DMS53 treated with DMSO at 0.1 percent for 48 hours (cell line): ENCODE measurements at regions not wholly inside any gene's neighbourhood (a gene's known extent, or its start where the extent isn't known, plus 50 kb on each side); places are given as distances from the start of the nearest gene placed in this dataset.

Experiments used
- DNase-seq: peaks from one replicate; lab custom pipeline; 2025; ENCODE audit not compliant: unreplicated experiment; lab: John Stamatoyannopoulos, UW

DNA sequence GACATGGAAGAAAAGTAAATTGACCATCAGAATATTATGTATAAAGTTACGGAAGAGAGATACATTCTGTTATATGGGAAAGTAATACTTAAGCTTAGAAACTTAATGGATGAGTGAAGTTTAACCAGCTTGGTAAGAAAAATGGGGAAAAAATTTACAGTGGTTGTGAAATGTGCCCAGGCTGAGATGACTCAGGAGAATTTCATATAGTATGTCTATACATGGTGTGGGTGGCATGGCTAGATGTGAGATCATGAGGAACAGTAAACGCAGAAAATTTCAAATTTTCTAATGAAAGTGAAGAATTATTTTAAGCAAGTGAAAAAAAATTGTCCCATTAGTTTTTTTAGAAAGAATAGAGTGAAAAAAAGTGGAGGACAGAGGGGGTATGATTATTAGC, 552.5 kb upstream of the SORCS1 start:
- DNase-seq = no peak

DNA sequence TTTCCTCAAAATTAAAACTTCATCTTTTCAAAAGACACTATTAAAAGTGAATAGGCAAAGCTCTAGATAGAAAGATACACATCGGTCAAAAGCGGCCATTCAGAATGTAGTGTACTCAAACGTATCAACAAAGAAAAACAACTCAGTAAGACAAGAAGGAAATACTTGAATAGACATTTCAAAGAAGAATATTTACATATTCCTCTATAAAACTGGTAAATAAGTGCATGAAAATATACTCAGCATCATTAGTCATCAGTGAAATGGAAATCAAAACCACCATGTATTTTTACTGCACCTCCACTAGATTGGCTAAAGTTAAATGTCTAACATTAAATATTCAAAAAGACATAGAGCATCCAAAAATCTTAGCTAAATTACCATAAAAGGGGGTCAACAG, 551.1 kb upstream of the SORCS1 start:
- no peak for DNase-seq

DNA sequence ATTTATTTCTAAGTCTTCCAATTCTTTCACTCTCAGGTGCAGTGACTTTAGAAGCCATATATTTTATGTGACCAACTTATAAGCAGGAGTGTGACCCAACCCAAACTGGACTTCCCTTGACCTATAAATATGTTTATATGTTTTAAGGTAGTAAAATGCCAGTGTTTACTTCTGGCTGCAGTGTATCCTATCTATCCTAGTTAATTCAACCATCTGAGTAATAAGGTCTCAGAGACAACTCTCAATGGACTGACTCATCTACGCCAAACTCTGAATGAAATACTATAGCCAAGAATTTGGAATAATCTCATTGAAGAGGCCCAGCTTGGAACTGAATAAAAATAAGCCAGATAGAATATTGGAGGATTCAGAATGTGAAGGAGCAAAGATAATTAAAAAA, 544.5 kb upstream of the SORCS1 start:
- no peak for DNase-seq

DNA sequence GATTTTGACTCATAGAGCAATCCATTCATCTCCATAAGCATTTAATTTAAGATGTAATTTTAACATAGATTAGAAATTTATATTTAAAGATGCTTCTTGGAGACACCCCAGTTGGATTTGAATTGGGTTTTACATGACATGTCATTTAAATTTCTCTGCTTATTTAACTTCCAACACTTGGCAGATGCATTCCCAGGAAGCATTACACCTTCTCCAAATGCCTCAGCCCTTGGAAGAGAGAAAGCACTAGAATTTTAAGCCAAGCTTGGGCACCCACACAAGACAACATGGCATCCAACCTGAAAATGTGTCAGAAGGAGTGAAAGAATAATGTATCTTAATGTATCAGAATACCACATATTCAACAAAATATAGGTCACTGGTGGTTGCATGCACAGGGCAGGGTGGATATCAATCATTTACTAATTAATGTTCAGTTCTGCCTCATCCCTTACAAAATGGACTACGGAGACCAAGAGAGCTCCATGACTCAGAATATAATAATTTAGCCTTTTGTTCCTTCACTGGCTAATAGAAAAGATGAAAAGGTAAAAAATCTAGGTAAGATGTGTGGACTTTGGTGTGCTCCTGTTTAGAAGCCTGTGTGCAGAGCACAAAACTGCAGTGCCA, 541.7 kb upstream of the SORCS1 start:
- DNase-seq = no peak

DNA sequence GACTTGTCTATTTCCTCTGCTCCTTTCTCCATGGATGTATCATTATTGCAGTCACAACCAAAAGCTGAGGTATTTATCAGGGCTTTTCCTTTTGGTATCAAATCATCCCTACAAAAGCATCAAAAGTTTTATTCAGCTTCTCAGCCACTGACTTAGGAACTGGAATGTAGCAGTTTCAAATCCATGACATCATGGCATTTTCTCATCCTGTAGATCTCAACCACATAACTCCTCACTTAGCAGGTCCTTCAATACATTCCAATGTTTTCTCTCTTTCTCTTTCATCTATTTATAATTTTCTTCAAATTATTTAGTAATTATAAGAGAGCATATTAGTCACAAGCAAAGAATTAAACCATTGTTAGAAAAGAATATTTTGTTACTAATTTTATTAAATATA, 537.4 kb upstream of the SORCS1 start:
- DNase-seq = no peak

DNA sequence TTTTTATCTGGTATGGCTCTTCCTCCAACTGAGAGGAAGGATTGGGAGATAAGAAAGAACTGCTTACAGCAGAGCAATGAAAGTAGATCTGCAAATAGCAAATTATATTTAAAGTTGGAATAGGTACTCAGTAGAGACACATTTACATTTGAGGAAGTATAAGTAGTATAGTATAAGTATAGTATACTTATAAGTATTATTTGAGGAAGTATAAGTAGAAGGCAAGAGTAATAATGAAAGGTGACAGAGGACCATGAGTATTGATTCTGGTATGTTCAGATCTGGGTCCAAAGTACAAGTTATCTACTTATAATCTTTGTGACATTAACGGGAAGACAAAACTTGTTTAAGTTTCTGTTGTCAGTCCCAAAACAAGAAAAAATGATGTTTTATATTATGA, 527.6 kb upstream of the SORCS1 start:
- DNase-seq = no peak

DNA sequence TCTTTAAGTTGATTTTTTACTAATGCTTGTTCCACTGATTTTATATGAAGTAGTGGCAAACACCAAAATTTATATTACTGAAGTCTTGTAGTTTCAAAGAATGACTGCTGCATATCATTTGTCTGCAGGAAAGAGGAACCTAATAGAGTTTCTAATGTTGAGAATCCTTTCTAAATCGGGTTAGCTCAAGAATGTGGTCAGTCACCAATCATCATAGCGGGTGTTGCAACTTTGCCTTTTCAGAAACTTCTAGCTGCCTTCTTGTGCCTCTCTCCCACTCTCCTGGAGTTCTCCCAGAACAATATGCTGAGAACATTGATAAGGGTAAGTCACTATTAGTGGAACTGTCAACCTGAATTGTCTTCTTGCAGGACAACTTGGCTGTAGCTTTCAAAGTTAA, 524.8 kb upstream of the SORCS1 start:
- no peak for DNase-seq

DNA sequence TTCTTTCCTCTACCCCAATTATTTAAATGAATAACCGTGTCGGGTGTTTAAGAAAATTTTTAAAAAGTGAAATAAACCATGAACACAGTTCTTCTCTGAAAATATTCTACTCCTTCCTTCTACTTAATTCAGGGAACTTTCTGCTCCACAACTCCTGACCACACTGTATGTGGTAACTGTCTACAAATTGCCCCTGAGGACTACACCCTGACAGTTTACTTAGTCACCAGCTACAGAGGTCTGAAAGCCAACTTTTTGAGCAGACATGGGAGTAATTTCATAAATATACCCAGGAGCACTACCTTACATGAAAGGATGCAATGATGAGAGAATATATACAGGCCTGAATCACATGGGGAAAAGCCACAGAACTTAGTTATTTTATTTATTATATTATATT, 523.2 kb upstream of the SORCS1 start:
- DNase-seq = no peak

DNA sequence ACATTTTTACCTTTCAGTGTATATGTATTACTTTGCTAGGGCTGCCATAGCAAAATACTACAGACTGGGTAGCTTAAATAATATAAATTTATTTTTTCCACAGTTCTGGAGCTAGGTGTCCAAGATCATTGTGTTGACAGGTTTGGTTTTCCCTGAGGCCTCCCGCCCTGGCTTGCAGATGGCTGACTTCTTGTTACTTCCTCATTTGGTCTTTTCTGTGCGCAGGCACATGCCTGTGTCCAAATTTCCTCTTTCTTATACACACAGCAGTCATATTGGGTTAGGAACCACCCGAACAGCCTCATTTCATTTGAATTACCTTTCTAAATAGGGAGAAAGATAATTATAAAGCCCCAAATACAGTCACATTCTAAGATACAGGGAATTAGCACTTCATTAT, 521.6 kb upstream of the SORCS1 start:
- DNase-seq = no peak

DNA sequence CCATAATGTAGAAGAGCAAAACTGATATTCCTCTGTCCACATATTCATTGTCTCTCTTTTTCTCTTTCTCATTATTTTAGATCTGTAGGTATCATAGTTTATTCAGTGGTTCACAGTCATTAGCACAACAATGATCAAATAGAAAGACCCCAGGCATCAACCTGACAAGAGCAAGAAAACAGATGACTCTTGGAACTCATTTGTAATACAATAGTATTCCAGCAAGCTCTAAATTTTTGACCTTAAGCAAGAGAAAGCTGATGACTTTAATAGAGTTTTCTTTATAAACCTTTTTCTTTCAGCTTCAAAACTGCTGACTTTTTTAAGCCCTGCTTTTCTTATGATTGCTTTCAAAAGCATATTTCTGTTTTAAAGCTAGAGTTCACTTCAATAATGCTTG, 507.5 kb upstream of the SORCS1 start:
- DNase-seq = no peak

DNA sequence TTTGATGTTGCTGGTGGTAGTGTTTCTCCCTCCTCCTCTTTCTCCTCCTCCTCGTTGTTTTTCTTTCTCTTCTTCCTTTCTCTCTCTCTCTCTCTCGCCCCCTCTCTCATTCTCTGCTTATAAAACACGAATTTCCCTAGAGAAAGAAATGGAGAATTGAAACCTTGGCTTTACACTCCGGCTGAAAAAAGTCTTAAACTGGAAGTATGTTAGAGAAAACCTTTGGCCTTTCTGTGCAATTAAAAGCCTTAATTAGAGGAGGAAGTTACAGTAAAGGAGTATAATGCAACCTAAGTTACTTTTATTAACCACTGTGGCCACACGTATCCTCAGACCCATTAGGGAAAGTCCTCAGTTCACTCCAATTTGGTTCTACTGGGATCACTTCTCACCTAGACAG, 501.7 kb upstream of the SORCS1 start:
- DNase-seq = no peak

DNA sequence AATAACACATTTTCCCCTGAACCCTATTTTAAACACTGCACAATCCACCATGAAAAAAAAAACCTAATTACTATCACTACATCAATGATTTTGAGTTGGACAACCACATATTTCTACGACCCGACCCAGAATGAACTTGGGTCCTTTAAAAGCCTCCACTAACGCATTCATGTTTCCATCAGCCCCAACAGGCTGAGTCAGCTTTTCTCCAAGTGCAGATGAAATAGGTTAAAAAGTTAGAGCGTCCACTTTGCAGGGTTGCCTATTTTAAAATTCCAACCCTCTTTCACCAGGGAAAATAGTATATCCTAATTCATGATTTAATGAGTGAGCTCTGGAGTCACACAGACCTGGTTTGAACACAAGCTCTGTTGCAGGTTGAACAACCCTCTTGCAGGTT, 501.0 kb upstream of the SORCS1 start:
- no peak for DNase-seq

DNA sequence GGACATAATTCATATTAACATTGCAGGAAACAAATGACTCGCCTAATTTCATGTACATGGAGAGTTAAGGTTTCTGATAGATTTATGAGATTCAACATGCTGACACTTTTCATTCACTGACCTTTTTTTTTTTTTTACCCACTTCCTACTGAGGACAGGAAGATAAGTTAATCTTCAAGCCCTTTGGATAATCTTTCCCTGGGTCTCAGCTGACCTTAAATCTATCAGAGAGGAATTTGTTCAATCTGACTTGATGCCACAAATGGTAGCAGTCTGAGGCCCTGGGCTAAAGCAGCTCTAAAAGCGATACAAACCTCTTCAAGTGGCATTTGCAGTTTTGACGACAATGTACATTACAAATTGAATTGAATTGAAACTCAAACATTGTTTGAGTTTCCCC, 493.3 kb upstream of the SORCS1 start:
- DNase-seq = no peak

DNA sequence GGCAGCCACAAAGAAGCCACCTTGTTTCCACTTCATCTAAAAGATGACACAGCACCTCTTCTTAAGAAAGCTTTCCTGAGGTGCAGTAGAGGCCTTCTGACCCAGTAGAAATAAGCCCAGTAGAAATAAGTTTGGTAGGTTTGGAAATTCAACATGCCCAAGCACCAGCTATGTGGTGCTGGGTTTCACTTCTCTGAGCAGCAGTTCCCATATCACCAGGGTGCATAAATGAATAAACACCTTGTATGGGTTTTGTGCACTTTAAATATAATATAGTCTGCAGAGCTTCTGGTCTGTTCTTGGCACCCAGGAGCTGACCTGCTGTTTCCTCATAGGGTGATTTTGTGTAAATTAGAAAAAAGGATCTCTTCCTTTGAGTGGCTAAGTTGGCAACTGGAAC, 492.4 kb upstream of the SORCS1 start:
- no peak for DNase-seq

DNA sequence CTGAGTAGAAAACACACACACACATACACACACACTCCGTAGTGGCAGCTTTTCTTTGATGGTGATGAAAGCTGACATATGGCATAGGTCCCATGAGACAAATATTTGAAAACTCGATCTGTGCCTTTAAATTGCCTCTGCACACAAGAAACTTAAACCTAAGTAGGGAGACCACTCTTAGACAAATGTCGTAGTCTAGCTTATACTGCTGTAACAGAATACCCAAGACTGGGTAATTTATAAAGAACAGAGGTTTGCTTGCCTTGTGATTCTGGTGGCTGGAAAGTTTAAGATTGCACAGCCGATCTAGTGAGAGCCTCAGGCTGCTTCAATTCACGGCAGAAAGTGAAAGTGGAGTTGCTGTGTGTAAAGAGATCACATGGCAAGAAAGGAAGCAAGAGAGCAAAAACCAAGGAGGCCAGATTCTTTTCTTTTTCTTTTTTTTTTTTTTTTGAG, 489.4 kb upstream of the SORCS1 start:
- DNase-seq = no peak

DNA sequence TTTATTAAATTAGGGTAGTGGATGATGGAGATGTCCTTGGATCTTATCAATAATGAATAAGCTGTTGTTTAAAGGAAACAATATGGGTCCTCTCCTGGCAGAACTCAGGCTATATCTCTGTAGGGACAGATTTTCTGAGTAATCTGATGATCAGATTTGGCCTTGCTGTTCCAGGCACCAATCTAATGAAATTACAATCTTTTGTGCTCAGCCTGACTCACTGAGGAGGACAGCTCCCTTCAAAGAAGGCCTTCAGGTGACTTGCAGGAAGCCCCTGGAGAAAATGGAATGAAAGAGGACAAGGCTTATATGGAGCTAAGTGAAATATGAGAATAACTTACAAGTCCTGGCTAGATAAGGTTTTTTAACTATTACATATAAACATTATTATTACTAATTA, 486.4 kb upstream of the SORCS1 start:
- no peak for DNase-seq

DNA sequence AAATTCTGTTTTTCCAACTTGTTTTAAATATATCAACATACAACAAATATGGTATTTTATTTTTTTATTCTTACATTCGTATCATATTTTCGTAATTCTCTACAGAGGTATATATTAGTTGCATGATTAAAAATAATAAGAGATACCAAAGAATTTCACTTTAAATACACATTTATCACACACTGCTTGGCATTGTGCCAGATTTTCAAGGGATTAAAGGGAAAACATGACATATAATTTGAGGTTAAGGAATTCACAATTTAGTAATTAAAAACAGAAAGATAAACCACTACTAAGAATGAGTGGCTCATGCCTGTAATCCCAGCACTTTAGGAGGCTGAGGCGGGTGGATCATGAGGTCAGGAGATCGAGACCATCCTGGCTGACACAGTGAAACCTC, 484.7 kb upstream of the SORCS1 start:
- no peak for DNase-seq

DNA sequence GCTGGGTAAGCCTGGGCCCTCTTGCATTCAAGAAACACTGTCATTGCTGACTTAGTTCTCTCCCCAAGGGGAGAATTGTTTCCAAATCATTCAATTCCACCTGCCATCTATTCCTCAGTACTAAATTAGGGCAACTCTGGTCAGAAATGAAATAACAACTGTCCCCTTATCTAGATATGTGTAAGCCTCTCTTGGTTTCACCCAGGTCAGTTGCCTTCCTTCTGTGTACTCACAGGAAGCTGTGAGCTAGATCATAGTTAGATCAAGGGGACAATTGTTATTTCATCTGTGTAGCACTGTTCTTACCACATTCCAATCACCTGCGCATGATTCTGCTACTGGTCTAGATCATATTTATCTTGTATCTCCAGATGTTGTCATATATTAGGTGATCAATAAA, 483.0 kb upstream of the SORCS1 start:
- no peak for DNase-seq

DNA sequence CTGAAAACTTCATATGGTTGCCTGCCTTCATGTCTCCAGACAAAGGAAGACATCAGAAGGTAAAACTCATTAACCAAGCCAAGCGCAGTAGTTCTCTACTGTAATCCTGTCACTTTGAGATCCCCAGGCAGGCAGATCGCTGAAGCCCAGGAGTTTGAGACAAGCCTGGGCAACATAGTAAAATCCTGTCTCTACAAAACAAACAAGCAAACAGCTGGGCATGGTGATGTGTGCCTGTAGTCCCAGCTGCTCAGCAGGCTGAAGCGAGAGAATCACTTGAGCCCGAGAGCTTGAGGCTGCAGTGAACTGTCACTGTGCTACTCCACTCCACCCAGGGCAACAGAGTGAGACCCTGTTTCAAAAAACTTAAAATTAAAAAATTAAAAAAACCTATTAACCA, 467.4 kb upstream of the SORCS1 start:
- no peak for DNase-seq

DNA sequence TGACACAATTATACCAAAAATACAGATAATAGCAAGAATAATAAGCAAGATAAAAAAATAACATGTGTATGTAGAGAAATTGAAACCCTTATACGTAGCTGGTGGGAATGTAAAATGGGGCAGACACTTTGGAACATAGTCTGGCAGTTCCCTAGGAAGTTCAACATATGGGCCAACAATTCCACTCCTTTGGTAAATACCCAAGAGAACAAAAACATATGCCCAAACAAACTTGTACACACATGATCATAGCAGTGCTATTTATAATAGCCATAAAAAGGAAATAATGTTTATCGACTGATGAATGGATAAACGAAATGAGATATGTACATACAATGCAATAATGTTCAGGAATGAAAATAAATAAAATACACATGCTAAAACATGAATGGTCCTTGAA, 462.4 kb upstream of the SORCS1 start:
- DNase-seq = no peak

DNA sequence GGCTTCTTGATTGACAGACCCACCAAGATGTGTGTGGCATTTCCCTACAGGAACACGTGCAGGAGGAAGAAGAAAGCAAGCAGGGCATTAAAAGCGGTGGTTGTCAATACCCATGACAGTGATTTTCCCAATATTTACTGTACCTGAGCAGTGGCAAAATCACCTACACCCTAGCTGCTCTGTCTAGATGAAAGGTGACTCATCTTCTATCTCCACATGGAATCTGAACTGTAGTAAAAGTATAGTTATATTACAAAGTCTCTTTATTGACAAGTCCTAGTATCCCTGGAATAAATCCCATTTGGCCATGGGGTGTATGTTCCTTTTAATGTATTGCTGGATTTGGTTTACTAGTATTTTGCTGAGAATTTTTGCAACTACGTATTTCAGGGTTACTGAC, 458.8 kb upstream of the SORCS1 start:
- DNase-seq = no peak

DNA sequence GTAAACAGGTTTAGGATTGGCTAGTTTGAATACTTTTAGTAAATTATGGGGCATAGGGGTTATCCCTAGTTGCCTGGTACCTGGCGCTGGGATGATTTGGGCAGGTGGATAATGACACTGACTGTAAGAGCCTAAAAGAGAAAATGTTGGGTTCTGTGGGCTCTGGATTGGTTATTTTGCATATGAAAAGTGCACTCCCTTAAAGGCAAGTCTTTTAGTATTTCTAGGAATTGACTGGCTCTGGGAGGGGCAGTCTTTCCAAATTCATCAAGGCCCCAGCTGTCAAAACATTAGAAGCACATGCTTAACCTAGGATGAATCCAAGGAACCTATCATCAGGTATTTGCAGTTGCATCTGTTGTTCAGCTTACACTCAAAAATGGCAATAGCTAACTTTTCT, 454.6 kb upstream of the SORCS1 start:
- DNase-seq = no peak

DNA sequence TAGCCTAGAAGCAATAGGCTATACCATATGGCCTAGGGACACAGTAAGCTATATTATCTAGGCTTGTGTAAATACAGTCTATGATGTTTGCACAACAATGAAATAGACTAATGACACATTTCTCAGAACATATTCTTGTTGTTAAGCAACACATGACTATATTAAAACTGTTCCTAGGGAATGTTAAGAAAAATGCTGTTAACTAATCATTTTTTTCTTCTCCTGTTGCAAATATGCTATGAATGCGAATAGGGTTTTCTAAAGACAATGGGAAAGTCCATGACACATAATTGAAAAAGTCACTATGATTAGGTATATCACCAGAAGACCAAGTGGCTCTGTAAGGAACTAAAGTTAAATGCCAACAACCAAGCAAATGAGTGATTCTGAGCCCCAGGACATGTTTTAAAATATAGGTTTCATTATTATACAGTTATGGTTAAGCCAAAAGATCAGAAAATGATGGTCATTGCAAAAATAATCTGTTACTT, 454.0 kb upstream of the SORCS1 start:
- DNase-seq = no peak
